Vagina (tissue), 2 donors: ENCODE measurements at regions not wholly inside any gene's neighbourhood (a gene's known extent, or its start where the extent isn't known, plus 50 kb on each side); places are given as distances from the start of the nearest gene placed in this dataset.

ENCODE experiments used
- POLR2A ChIP-seq, 2 donors: fragments of 450-650 bp; IDR thresholded peaks; one replicate each; pipeline ENCODE4 v1.6.1; 2017; ENCODE audit warnings: antibody characterized with exemption in 2 of 2, mild to moderate bottlenecking in 2 of 2, moderate library complexity in 2 of 2
- TF ChIP-seq, protein P1 (sequence below), 3 experiments: fragments of 450-650 bp in 2 of 3; fragments of 200-600 bp in 1 of 3; sonication (generic) in 1 of 3; IDR thresholded peaks; one replicate each; pipeline ENCODE4 v1.5.1; 2017 to 2019; ENCODE audit warnings: antibody characterized with exemption in 3 of 3, mild to moderate bottlenecking in 2 of 3, moderate library complexity in 2 of 3

DNA sequence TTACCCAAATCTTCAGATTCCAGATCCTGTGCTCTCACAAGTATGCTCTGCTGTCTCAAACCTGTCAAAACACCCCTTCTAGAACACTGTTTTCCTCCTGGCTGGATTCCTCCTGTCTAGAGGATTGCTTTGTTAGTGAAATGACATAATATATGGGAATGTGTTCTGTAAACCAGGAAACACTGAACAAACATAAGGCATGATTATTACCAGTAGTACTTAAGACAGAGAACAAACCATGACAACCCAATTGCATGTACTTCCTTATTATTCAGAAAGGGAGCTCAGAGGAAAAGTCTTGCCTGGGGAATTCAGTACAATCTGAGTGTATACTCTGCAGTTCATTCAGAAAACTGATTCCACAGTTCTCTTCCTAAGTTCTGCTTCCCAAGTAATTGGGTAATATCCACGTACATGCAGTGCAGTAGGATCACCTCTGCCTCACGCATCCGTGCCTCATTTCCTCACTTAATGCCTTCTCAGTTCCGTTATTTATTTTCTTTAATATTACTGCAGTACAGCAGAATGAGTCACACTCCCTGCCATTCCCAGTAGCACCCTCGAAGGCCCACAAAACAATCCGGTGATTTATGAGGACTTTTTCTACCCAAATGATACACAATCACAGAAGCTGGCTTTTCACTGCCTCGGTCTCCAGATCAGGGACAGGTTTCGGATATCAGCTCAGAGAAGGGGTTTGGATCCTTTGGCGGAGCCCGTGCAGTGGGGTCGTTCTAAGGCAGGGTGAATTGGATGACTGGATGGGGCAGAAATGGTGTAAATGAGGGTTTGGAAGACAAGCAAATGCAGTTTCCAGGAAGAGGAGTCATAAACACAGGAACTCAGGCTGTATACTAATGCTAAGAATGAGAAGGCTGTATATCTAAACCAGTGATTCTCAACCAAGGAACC, 896.9 kb downstream of the KCNA4 start:
- TF ChIP-seq, protein P1, sequence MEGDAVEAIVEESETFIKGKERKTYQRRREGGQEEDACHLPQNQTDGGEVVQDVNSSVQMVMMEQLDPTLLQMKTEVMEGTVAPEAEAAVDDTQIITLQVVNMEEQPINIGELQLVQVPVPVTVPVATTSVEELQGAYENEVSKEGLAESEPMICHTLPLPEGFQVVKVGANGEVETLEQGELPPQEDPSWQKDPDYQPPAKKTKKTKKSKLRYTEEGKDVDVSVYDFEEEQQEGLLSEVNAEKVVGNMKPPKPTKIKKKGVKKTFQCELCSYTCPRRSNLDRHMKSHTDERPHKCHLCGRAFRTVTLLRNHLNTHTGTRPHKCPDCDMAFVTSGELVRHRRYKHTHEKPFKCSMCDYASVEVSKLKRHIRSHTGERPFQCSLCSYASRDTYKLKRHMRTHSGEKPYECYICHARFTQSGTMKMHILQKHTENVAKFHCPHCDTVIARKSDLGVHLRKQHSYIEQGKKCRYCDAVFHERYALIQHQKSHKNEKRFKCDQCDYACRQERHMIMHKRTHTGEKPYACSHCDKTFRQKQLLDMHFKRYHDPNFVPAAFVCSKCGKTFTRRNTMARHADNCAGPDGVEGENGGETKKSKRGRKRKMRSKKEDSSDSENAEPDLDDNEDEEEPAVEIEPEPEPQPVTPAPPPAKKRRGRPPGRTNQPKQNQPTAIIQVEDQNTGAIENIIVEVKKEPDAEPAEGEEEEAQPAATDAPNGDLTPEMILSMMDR (IDR thresholded peaks at IDR 0.05), result no peak
- no peak for TF ChIP-seq POLR2A (IDR thresholded peaks at IDR 0.05)
